CD4-positive, alpha-beta T cell treated with Interleukin-17A for 1 hour (primary cell): ENCODE measurements at regions not wholly inside any gene's neighbourhood (a gene's known extent, or its start where the extent isn't known, plus 50 kb on each side); places are given as distances from the start of the nearest gene placed in this dataset.
"Not testable (repeated sequence)": the region's sequence is repeated elsewhere in the genome, so short reads cannot be mapped to it uniquely, and the experiment has no call there.

Experiments used
- DNase-seq: peaks from one replicate; pipeline ENCODE4 v3.0.0-alpha.2; 2020

- peak; percentile 50 for DNase-seq
Observed at GRCh38 chr15:32536507-32537172, 56.6 kb upstream of the GOLGA8N start.

- DNase-seq: not testable (repeated sequence)
Observed at GRCh38 chr15:32536057-32536493, 57.2 kb upstream of the GOLGA8N start.

- DNase-seq: not testable (repeated sequence)
Observed at GRCh38 chr15:32535150-32535898, 57.9 kb upstream of the GOLGA8N start.

- DNase-seq: not testable (repeated sequence)
Observed at GRCh38 chr15:32522900-32523299, 67.5 kb upstream of the GOLGA8O start.

- not testable (repeated sequence) for DNase-seq
Observed at GRCh38 chr15:32522421-32522820, 67.0 kb upstream of the GOLGA8O start.

GRCh38 chr15:32518976-32519375, 63.5 kb upstream of the GOLGA8O start:
- DNase-seq: not testable (repeated sequence)

GRCh38 chr15:32518013-32518412, 62.6 kb upstream of the GOLGA8O start:
- DNase-seq: not testable (repeated sequence)

GRCh38 chr15:32516954-32517353, 61.5 kb upstream of the GOLGA8O start:
- DNase-seq: not testable (repeated sequence)

GRCh38 chr15:32513378-32513777, 57.9 kb upstream of the GOLGA8O start:
- DNase-seq: not testable (repeated sequence)

GRCh38 chr15:32510027-32510426, 54.6 kb upstream of the GOLGA8O start:
- DNase-seq: not testable (repeated sequence)

GRCh38 chr15:32508081-32508480, 52.6 kb upstream of the GOLGA8O start:
- DNase-seq: not testable (repeated sequence)

- DNase-seq: not testable (repeated sequence)
Observed at GRCh38 chr15:32506787-32507186, 51.4 kb upstream of the GOLGA8O start.

GRCh38 chr15:32505633-32506032, 50.2 kb upstream of the GOLGA8O start:
- not testable (repeated sequence) for DNase-seq
